OCI-LY7 (cell line): ENCODE measurements at regions not wholly inside any gene's neighbourhood (a gene's known extent, or its start where the extent isn't known, plus 50 kb on each side); places are given as distances from the start of the nearest gene placed in this dataset.

Source experiments
- CTCF ChIP-seq: fragments of 200-600 bp; sonication (generic); conservative IDR thresholded peaks from 2 replicates; pipeline ENCODE4 v1.5.1; 2014; ENCODE audit warnings: mild to moderate bottlenecking, antibody characterized with exemption, low read length, moderate library complexity, mixed read lengths
- EZH2phosphoT487 ChIP-seq: fragments of 200-600 bp; sonication (generic); IDR thresholded peaks from 2 replicates; pipeline ENCODE4 v1.6.1; 2018; ENCODE audit warnings: low read depth, borderline replicate concordance, mild to moderate bottlenecking, mixed run types, antibody characterized with exemption, low read length, moderate library complexity, mixed read lengths

- no peak for TF ChIP-seq CTCF
- TF ChIP-seq EZH2phosphoT487, result no peak
Observed at GRCh38 chr1:222326006-222326709, 221.7 kb downstream of the HHIPL2 start.
